ENCODE measurements at regions not wholly inside any gene's neighbourhood (a gene's known extent, or its start where the extent isn't known, plus 50 kb on each side); places are given as distances from the start of the nearest gene placed in this dataset.

DNA sequence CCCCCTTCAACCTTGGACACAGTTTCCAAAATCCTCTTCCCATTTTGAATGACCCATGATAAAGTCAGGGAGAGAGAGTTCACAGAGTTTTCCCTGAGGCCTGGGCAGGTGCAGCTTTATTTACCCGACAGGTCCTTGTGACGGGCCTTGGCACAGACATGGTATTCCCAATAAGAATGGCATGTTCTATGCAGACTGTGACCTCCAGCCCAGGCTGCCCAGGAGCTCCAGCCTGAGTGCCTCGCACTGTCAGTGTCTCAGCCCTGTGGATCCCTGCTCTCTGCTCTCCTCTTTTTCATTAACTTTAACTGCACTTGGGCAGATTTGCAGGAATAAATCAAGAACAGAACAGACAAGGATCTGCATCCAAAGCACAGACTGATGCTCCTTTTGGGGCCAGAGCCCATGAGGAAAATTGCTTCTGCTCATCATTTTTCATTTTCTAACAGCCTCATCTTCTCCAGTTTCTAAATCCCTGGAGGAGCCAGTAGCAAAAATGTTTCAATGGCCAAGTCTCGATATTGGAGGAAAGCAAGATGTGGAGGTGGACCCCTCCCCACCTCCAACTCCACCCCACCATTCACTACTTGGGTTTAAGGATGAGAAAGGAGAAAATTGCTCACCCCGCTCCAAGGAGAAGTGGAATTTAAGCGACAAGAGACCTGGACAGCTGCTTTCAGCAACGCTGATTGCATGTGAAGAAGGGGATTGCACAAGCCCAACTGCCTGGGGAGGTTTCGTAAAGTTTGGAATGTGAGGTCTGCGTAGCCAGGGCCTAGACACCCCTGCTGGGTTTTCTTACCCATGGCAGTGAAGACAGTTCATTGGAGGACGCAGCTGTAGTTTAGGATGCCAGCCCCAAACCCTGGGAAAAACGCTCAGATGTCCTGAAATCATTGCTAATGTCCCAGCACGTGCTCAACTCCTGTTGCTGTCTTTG lies 225.9 kb downstream of the WDR11 start:
- DNase-seq: no peak

DNA sequence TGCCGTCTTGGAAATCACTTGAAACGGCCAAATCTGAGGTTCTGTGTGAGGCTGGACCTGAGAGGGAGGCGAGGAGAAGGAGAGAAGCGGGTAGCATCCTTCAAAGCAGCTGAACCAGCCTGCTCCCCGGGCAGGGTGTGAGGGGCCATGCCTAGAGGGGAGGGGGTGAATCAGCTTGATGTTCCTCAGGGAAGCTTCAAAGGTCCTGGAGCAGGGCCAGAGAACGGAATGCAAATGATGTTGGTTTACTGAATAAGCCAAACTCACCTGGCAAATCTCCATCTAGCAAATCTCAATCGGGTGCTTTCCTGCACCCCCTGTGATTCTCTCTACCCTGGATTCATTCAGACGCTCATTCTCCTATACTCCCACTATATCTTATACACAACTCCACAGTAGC lies 226.9 kb downstream of the WDR11 start:
- peak; percentile 23 for DNase-seq

DNA sequence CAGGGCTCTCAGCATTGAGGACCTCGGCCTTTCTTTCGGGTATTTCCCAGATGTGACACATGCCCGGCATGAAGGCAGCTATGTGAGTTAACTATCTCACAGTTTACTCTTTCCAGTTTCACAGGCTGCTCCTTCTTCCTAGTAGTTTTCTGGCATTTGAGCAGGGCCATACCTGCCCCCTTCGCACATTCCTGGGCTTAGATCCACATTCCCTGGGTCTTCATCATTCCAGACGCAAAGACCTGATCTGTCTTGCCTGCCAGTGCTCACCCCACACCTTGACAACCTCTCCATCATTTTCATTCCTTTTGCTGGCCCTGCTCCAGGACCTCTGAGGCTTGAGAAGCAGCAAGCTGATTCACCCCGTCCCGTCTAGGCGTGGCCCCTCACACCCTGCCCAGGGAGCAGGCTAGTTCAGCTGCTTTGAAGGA lies 227.5 kb downstream of the WDR11 start:
- no peak for DNase-seq

DNA sequence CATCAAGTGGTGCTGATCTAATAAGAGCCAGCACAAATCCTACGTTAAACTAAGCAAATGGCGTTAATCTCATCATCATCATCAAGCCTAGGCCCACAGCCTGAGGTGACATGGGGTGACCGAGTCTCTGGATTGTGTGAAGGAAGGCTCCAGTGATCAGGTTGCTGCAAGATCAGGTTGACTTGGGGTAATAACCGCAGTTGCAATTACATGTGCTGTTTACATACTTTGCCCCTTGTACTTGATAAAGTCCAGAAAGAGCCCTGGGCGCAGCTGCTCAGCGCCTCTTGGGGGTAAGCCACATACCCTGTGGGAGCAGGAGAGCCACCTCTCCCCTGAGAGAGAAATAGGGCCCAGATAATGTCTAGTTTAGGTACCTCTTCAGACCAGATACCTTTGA lies 228.1 kb downstream of the WDR11 start:
- no peak for DNase-seq

DNA sequence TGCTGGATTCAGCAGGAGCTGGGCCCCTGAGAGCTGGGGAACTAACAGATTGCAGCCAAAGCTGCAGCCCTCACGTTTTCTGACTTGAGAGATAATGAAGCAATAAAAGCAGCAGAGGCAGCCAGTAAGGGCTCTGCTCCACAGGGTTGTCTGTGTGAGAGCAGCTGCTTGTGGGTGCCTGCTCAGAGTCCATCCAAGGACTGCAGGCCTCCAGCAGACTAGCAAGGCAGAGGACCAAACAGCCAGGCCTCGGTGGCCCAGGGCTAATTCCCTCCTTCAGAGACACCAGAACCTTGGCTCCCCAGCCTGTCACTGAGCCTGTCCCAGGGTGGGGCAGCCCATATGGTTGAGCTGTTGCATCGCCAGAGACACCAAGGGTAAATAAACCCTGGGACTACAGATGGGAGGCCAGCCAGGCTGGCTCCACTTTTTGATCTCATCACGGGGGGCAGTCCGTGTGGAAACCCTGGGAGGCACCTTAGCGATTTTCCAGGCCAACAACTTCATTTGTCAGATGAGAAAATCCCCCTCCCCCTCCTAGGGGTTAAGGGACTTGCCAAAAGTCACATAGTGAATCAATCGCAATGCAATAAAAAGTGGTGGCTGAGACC lies 229.2 kb downstream of the WDR11 start:
- no peak for DNase-seq

DNA sequence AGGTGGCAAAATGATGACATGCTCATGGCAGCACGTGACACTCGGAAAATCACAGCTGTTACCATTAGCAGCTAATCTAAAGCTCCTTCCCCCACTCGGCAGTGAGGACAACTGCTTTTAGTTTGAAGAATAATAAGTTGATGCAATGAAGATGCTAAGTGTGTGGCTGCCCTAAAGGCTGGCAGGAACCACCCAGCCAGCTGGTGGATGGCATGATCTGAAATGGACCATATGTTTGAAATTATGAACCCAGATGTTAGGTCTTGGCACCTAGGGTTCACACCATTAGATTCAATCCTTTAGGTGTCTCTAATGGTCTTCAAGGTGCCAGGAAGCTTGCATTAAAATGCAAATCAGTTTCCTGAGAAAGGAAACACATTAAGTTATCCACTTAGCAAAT lies 230.1 kb downstream of the WDR11 start:
- DNase-seq: no peak

DNA sequence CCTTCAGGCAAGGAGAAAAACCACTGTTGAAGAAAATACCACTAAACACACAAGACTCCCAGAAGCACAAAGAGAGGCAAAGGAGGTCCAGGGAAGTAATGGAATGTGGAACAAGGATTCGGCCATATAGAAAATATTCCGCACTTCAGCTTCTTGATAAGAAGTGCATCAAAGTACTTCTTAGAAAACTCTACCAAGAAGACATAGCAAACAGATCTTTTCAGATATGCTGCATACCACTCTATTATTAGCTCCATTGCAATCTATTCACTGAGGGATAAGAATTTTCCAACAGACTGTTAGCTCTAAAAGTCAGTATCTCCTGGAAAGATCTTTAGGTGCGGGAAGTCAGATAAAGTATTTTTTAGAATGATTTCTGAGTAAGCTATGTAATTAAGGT lies 231.8 kb downstream of the WDR11 start:
- no peak for DNase-seq

DNA sequence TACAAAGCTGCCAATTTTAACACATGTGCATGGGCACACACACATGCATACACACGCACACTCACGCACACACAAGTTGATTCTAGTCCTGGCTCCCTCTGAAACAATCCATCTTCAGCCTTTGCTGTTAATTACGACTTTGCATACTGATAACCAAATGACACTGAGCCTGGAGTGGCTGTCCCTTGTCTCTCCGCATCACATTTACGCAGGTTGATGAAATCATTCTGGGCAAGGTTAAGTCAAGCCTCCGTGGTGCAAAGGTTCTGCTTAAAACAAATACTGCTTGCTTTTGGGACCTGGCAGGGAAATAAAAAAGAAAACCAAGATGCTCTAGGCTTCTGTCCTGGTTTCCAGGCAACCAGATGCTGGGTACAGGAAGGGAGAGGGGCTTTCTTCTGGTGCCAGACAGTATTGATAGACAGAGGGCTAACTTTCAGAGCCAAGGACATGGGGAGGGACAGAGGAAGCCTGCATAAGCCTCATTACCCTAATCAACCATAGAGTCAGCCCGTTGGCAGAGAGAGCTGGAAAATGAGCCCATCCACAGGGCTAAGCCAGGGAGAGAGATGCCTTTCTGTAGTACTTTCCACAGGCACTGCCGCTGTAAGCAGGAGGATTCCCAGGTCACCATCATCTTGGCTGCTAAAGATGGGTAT lies 233.0 kb downstream of the WDR11 start:
- no peak for DNase-seq

DNA sequence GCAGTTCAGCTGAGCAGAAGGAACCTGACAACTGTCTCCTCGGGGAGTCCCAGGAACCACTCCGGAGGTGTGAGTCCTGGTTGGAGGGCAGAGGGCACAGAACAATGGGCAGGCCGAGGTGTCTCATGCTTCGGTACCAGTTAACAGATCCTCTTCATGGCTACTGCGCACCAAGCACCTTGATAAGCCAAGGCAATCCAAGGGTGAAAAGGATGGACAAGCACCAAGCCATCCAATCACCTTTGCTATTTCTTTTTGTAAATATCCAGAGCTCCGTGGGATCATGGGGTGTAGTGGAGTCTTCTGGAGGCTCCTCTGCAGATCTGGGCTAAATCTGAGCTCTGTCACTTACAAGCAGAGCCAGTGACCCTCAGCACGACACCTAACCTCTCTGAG lies 233.5 kb downstream of the WDR11 start:
- DNase-seq: no peak

DNA sequence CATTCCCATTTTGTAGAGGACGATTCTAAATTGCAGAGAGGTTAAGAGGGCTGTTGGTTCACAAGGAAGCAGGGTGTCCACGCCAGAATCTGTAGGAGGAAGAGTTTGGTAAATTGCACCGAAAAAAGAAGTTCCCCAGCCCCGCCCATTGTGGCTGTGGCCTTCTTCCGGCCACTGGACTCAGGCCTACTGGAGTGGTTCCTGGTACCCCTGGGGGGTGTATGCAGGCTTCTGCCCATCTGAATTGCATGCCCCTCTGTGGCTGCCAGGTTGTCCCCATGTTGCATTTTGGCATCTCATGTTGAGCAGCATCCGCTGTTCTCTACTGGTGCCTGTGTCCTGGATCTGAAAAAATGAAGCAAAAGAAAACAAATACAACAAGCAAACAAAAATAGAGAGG lies 234.2 kb downstream of the WDR11 start:
- DNase-seq: no peak

DNA sequence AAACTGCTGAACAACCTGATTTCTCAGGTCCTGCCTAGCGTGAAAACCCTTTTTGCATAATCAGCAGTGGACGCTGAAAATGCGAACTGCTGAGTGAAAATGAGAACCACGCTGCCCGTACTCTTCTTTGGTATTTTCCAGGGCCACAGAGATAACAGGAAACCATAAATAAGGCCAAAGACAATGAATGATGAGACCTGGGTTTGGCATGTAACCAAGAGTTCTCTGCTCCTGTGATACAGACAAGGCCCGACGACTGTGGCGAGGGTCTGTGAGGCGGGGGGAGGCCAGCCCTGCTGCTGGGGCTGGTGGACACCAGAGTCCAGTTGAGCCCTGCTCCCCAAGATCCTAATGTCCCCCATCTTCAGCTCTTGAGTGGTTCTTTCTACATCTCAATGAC lies 236.0 kb downstream of the WDR11 start:
- DNase-seq: no peak

DNA sequence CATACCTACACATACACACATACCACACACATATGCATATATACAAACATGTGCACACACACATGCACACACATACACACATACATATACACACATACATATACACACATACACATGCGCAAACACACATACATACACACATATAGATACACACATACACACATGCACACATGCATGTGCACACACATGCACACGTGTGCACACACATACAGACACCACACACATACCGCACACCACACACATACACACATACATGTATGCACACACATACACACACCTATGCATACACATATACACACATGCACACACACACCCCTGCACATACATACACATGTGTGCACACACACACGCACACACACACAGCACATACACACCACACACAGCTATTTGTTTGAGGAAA lies 236.5 kb downstream of the WDR11 start:
- no peak for DNase-seq

DNA sequence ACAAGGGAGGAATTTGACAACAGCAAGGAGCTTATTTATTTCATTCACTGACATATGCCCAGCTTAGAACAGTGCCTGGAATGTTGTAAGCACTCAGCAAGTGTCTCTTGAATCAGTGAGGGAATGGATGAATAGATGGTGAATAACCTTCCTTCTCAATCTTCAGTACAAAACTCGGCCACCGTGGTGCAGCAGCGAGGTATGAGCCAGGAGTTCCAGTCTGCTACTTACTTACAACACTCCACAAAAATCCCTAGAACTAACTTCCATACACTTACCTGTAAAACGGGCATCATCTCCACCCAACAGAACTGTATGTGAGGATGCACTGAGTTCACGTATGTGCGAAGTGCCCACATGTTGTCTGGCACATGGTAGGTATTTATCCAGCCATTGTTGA lies 237.4 kb downstream of the WDR11 start:
- peak; percentile 24 for DNase-seq

DNA sequence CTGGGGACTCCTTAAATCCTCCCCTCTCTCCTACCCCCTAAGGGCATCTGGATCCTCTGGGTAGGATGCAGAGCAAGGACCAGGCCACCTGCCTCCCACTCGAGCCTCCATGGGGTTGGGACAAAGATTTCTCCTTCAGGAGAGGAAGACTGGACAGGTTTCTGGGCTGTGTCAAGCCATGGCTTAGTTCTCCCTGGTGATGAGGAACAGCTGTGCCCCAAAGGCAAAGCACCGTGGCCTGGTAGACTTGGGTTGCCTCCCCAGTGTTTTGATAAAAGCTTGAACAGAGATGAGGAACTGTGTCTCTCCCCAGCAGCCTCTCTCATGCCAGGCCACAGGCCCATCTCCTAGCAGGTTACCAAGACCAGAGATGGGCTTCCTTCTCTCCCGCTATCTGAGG lies 238.3 kb downstream of the WDR11 start:
- DNase-seq: no peak

DNA sequence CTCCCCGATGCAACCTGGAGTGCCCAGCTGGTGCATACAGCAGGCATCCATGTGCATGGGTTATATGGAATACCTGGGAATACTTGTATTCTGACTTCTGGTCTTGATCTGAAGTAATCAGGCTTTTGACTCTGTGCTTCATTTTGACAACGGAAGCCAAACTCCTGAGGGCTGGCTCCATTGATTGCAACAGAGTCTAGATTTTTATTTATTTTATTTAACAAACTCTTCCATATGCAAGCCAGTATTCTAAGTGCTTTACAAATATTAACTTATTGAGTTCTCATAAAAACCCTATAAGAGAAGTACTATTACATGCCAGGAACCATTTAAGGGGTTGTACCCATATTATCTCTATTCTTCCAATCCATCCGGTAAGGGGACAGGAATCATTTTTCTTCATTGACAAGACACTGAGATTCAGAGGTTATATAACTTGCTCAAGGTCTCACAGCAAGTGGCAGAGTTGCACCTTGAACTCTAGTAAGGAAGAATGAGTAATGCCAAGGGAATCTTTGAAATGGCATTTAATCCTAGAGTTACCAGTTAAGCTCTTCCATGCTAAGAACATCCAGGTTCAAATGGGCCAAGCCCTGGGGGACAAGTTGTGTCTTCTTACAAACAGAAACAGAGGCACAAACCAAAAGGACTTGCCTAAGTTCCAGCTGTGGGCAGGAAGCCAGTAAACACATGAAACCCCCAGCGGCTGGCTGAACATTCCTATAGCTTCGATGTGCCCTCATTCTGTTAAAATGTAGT lies 241.0 kb downstream of the WDR11 start:
- DNase-seq: no peak

DNA sequence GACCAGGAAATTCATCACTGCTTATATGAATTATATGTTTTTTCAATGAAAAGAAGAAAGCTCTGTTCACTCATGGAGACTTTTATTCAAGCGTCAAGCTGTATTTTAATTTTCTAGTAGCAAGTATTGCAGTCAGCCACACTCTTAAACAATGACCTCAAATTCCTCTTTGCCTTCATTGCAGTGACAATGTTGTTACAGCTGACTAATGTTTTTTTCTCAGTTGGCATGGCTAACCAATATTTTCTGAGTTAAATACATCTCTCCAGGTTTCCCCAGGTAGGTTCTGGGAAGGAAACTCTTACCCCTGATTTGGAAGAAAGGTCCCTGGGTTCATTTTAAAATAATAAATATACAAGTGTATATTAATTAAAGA lies 241.5 kb downstream of the WDR11 start:
- DNase-seq: no peak

DNA sequence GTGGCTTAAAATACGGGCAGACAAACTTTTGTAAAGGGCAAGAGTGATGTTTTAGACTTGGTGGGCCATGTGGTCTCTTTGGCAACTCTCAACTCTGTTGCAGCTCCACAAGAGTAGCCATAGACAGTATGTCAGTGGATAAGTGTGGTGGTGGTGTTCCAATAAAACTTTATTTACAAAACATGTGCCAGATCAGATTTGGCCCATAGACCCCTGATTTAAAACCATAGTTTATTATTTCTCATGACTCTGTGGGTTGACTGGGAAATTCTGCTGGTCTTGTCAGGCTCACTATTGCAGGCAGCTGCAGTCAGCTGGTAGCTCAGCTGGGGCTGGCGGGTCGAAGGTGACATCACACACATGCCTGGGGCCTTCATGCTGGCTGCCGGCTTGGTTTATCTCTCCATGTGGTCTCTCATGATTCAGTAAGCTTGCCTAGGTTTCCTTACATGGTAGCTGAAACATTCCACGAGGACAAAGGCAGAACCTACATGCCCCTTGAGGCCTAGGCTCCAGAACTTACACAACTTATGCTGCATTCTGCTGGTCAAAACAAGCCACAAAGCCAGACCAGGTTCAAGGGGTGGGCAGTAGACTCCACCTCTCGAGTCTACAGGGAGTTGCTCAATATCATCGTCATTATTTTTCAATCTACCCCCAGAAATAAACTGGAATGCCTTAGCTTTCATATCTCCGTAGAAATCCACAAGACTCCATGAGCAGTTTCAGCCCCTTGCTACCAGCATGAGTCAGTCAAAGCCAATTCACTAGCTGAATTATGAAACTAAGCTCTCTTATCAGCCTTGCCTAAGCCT lies 245.7 kb downstream of the WDR11 start:
- DNase-seq: no peak

DNA sequence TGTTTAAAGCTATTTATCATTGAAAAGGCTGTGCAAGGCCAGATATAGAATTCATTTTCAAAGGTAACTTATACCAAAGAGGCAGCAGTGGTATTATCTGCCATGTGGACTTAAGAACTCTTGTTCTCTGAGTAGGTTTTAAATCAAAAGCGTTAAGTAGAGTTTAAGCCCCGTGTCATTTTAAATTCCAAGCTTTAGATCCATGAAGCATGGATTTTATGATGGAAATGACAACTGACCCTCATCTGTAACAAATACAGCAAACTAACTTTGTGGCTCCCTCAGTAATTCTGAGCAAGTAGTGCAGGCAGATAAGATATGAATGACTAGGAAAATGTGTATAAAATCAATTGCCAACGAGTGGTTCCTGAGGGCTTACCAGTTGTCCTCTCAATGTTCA lies 247.0 kb downstream of the WDR11 start:
- no peak for DNase-seq

DNA sequence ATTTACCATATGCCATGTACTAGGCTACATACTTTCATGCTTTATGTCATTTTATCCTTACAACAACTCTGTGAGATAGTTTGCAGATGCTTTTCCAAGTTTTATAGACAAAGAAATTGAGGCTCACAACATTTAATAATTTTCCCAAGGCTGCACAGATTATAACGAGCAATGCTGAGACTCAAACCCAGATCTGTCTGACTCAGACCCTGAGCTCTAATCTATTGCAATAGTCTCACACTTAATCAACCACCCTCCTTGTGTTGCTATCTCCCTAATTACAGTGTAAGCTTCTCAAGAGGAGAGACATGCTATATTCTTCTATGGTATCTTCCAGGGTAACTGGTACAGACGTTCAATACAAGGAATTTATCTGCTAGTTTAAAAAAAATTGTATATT lies 247.6 kb downstream of the WDR11 start:
- no peak for DNase-seq

DNA sequence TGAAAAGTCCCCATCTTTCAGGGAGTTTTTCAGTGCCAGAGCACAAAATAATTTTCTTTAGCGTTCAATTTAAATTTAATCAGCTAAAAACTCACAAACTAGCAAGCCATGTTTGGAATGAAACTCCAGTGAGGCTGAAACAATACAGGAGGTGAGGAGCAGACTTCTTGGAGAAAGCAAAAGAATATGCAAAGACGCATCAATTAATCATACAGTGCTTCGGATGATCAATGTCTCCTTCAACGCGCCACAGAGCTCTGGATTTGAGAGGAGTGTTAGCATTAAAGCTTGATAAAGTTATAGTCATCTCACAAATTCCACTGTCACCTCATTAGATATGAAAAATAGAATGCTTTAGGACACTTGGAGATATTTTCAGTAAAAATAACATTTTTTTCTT lies 248.0 kb downstream of the WDR11 start:
- no peak for DNase-seq

DNA sequence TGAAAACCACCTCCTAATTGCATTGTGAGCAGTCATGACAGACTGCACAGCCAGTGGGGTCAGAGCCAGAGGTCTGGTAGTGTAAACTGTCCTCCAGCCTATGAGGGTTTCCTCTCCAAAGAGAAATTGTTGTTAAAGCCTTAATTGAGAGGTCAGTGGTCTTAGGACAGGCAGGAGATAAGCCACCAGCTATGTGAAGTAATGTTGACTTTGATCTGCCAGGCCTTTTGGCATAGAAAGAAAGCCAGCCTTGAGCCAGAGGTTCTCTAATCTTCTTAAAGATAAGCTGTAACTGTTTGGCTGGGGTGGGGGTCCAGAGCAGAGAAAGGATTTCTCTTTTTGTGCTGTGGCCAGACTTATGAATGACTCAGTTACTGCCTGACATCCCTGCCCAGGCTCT lies 248.4 kb downstream of the WDR11 start:
- no peak for DNase-seq

DNA sequence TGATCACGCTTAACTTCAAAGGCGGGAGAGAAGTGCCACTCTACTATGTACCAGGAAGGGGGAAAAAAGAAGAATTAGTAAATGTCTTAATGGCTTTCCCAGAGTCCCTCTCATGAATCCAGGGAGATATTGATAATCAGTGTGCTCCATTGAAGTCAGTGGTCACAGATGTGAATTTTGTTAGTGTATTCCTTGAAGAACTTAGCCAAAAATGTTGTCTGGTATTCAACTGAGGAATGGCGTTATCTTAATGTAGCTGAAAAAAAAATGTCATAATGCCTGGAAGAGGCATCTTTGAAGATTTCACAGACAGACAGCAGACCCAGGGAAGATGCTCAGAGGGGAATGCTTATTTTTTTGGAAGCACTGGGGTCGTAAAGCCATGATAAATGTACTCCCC lies 250.4 kb downstream of the WDR11 start:
- DNase-seq: no peak

DNA sequence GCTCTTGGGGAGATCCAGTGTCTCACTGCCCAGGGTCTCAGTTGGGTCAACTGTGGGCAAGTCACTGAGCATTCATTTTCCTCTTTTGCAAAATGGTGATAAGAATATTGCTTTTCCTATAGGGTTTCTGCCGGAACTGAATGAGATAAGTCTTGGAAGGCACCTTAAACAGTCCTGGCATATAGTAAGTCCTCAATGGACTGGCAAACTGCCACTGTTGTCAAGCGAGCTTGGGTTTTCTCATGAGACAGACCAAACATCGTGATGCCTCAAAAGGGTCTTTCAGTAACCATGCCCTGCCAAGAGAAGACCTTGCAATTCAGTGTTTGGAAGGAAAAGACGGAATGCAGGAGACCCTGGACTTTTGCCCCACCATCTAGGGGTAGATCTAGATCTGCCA lies 251.5 kb downstream of the WDR11 start:
- DNase-seq: no peak

Measured in NCI-H345 (cell line).